ENCODE measurements at regions not wholly inside any gene's neighbourhood (a gene's known extent, or its start where the extent isn't known, plus 50 kb on each side); places are given as distances from the start of the nearest gene placed in this dataset.
A peak's percentile ranks its signal among the peaks of the same experiment; 100 is the strongest.
"Not testable (repeated sequence)": the region's sequence is repeated elsewhere in the genome, so short reads cannot be mapped to it uniquely, and the experiment has no call there.

GRCh38 chr2:37740164-37740739 lies 68.8 kb upstream of the CDC42EP3 start:
- Histone ChIP-seq H3K27me3 (ENCODE audit: control insufficient read depth, insufficient read depth, low read length) (no peaks in the 10 kb centered on the region), H3K9me3 (ENCODE audit: control insufficient read depth, insufficient read depth, low read length) (no peaks in the 10 kb centered on the region), H3K27ac (ENCODE audit: low read depth, low read length) (no peak overlapping the region), H3K36me3 (ENCODE audit: control insufficient read depth, insufficient read depth, low read length) (no peaks in the 10 kb centered on the region), H3K4me1 (ENCODE audit: control insufficient read depth, insufficient read depth, low read length) (no peaks in the 10 kb centered on the region), H3K4me3 (ENCODE audit: low read depth, low read length) (no peak overlapping the region)
- 64% methylated on average over 1 of the region's 3 CpGs for WGBS (ENCODE audit: insufficient coverage)
- DNase-seq (ENCODE audit: low read depth in 4 of 6, low spot score in 6 of 6), result peak in 1 of 6 donors; percentile 11

- no peak for DNase-seq (ENCODE audit: low read depth in 4 of 6, low spot score in 6 of 6)
- H3K9me3 ChIP-seq (ENCODE audit: control insufficient read depth, insufficient read depth, low read length), result no peaks in the 10 kb centered on the region
- WGBS (ENCODE audit: insufficient coverage), result 80% methylated on average over 2 of the region's 4 CpGs
- H3K27me3 ChIP-seq (ENCODE audit: control insufficient read depth, insufficient read depth, low read length), result no peaks in the 10 kb centered on the region
- no peaks in the 10 kb centered on the region for H3K36me3 ChIP-seq (ENCODE audit: control insufficient read depth, insufficient read depth, low read length)
- no peaks in the 10 kb centered on the region for H3K4me1 ChIP-seq (ENCODE audit: control insufficient read depth, insufficient read depth, low read length)
- H3K4me3 ChIP-seq (ENCODE audit: low read depth, low read length), result no peak overlapping the region
- H3K27ac ChIP-seq (ENCODE audit: low read depth, low read length), result no peak overlapping the region
Observed at GRCh38 chr2:37742286-37742685, 70.8 kb upstream of the CDC42EP3 start.

GRCh38 chr2:37744010-37744409 lies 72.6 kb upstream of the CDC42EP3 start:
- Histone ChIP-seq H3K9me3 (ENCODE audit: control insufficient read depth, insufficient read depth, low read length) (no peaks in the 10 kb centered on the region), H3K36me3 (ENCODE audit: control insufficient read depth, insufficient read depth, low read length) (no peaks in the 10 kb centered on the region), H3K4me3 (ENCODE audit: low read depth, low read length) (no peak overlapping the region), H3K4me1 (ENCODE audit: control insufficient read depth, insufficient read depth, low read length) (no peaks in the 10 kb centered on the region), H3K27ac (ENCODE audit: low read depth, low read length) (no peak overlapping the region), H3K27me3 (ENCODE audit: control insufficient read depth, insufficient read depth, low read length) (no peaks in the 10 kb centered on the region)
- DNase-seq (ENCODE audit: low read depth in 4 of 6, low spot score in 6 of 6), result no peak
- WGBS (ENCODE audit: insufficient coverage), result no CpG with 5 or more reads among the region's 3 CpGs

GRCh38 chr2:37744961-37745360 lies 73.5 kb upstream of the CDC42EP3 start:
- not testable (repeated sequence) for H3K27me3 ChIP-seq (ENCODE audit: control insufficient read depth, insufficient read depth, low read length); H3K4me3 ChIP-seq (ENCODE audit: low read depth, low read length); DNase-seq (ENCODE audit: low read depth in 4 of 6, low spot score in 6 of 6); H3K9me3 ChIP-seq (ENCODE audit: control insufficient read depth, insufficient read depth, low read length); H3K36me3 ChIP-seq (ENCODE audit: control insufficient read depth, insufficient read depth, low read length); H3K4me1 ChIP-seq (ENCODE audit: control insufficient read depth, insufficient read depth, low read length); H3K27ac ChIP-seq (ENCODE audit: low read depth, low read length)

- not testable (repeated sequence) for H3K36me3 ChIP-seq (ENCODE audit: control insufficient read depth, insufficient read depth, low read length); H3K4me1 ChIP-seq (ENCODE audit: control insufficient read depth, insufficient read depth, low read length); H3K9me3 ChIP-seq (ENCODE audit: control insufficient read depth, insufficient read depth, low read length); H3K27ac ChIP-seq (ENCODE audit: low read depth, low read length); H3K27me3 ChIP-seq (ENCODE audit: control insufficient read depth, insufficient read depth, low read length); H3K4me3 ChIP-seq (ENCODE audit: low read depth, low read length); DNase-seq (ENCODE audit: low read depth in 4 of 6, low spot score in 6 of 6)
- no CpG with 5 or more reads among the region's 1 CpG for WGBS (ENCODE audit: insufficient coverage)
Observed at GRCh38 chr2:37746011-37746410, 74.6 kb upstream of the CDC42EP3 start.

GRCh38 chr2:37746883-37747282 lies 75.4 kb upstream of the CDC42EP3 start:
- WGBS (ENCODE audit: insufficient coverage), result no CpG with 5 or more reads among the region's 3 CpGs
- no peak overlapping the region for H3K4me3 ChIP-seq (ENCODE audit: low read depth, low read length)
- no peaks in the 10 kb centered on the region for H3K27me3 ChIP-seq (ENCODE audit: control insufficient read depth, insufficient read depth, low read length)

GRCh38 chr2:37748541-37748940 lies 77.1 kb upstream of the CDC42EP3 start:
- Histone ChIP-seq H3K9me3 (ENCODE audit: control insufficient read depth, insufficient read depth, low read length) (no peaks in the 10 kb centered on the region), H3K4me1 (ENCODE audit: control insufficient read depth, insufficient read depth, low read length) (no peaks in the 10 kb centered on the region), H3K4me3 (ENCODE audit: low read depth, low read length) (no peak overlapping the region), H3K36me3 (ENCODE audit: control insufficient read depth, insufficient read depth, low read length) (no peaks in the 10 kb centered on the region), H3K27me3 (ENCODE audit: control insufficient read depth, insufficient read depth, low read length) (no peaks in the 10 kb centered on the region), H3K27ac (ENCODE audit: low read depth, low read length) (no peak overlapping the region)
- WGBS (ENCODE audit: insufficient coverage), result 53% methylated on average over 3 of the region's 4 CpGs
- peak in 1 of 6 donors; percentile 15 for DNase-seq (ENCODE audit: low read depth in 4 of 6, low spot score in 6 of 6)

More at GRCh38 chr2:37746883-37747282, 75.4 kb upstream of the CDC42EP3 start:
- Histone ChIP-seq H3K27ac (ENCODE audit: low read depth, low read length) (no peak overlapping the region), H3K4me1 (ENCODE audit: control insufficient read depth, insufficient read depth, low read length) (no peaks in the 10 kb centered on the region), H3K9me3 (ENCODE audit: control insufficient read depth, insufficient read depth, low read length) (no peaks in the 10 kb centered on the region), H3K36me3 (ENCODE audit: control insufficient read depth, insufficient read depth, low read length) (no peaks in the 10 kb centered on the region)
- no peak for DNase-seq (ENCODE audit: low read depth in 4 of 6, low spot score in 6 of 6)

- not testable (repeated sequence) for H3K9me3 ChIP-seq (ENCODE audit: control insufficient read depth, insufficient read depth, low read length); H3K27ac ChIP-seq (ENCODE audit: low read depth, low read length); H3K4me3 ChIP-seq (ENCODE audit: low read depth, low read length); H3K36me3 ChIP-seq (ENCODE audit: control insufficient read depth, insufficient read depth, low read length); DNase-seq (ENCODE audit: low read depth in 4 of 6, low spot score in 6 of 6); H3K4me1 ChIP-seq (ENCODE audit: control insufficient read depth, insufficient read depth, low read length); H3K27me3 ChIP-seq (ENCODE audit: control insufficient read depth, insufficient read depth, low read length)
Observed at GRCh38 chr2:37750286-37750685, 78.8 kb upstream of the CDC42EP3 start.

GRCh38 chr2:37752766-37753165 lies 81.3 kb upstream of the CDC42EP3 start:
- no peak for DNase-seq (ENCODE audit: low read depth in 4 of 6, low spot score in 6 of 6)
- Histone ChIP-seq H3K27ac (ENCODE audit: low read depth, low read length) (no peak overlapping the region), H3K4me1 (ENCODE audit: control insufficient read depth, insufficient read depth, low read length) (no peaks in the 10 kb centered on the region), H3K9me3 (ENCODE audit: control insufficient read depth, insufficient read depth, low read length) (no peaks in the 10 kb centered on the region), H3K4me3 (ENCODE audit: low read depth, low read length) (no peak overlapping the region), H3K36me3 (ENCODE audit: control insufficient read depth, insufficient read depth, low read length) (no peaks in the 10 kb centered on the region), H3K27me3 (ENCODE audit: control insufficient read depth, insufficient read depth, low read length) (no peaks in the 10 kb centered on the region)
- no CpG with 5 or more reads among the region's 4 CpGs for WGBS (ENCODE audit: insufficient coverage)

GRCh38 chr2:37753758-37754157 lies 82.3 kb upstream of the CDC42EP3 start:
- H3K27ac ChIP-seq (ENCODE audit: low read depth, low read length), result no peak overlapping the region
- 98% methylated on average over 5 of the region's 8 CpGs for WGBS (ENCODE audit: insufficient coverage)
- no peaks in the 10 kb centered on the region for H3K36me3 ChIP-seq (ENCODE audit: control insufficient read depth, insufficient read depth, low read length)
- H3K4me1 ChIP-seq (ENCODE audit: control insufficient read depth, insufficient read depth, low read length), result no peaks in the 10 kb centered on the region
- H3K9me3 ChIP-seq (ENCODE audit: control insufficient read depth, insufficient read depth, low read length), result no peaks in the 10 kb centered on the region
- no peak overlapping the region for H3K4me3 ChIP-seq (ENCODE audit: low read depth, low read length)
- no peaks in the 10 kb centered on the region for H3K27me3 ChIP-seq (ENCODE audit: control insufficient read depth, insufficient read depth, low read length)
- no peak for DNase-seq (ENCODE audit: low read depth in 4 of 6, low spot score in 6 of 6)

Data from spinal cord (tissue), 9 donors.